ENCODE measurements at regions not wholly inside any gene's neighbourhood (a gene's known extent, or its start where the extent isn't known, plus 50 kb on each side); places are given as distances from the start of the nearest gene placed in this dataset.

DNA sequence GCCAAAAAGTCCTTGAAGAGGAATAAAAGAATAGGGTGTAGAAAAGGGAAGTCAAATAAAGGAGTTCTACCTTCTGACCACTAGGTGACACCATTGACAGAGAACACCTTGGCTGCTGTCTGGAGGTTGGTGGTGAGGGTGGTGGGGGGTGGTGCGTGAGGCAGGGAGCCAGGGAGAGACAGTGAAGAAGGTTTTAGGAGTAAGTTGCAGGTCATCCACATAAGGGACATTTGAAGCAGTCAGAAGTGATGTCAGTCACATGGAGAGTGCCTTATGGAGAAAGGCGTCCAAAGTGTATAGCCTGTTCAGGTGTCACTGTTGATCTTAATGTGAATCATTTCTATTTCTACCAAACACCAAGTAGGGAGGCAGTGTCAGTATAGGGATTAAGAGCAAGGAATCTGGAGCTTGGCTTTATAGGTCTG lies 279.3 kb upstream of the DDHD1 start:
- no peak overlapping the region for H3K4me3 Mint-ChIP-seq
- no peak overlapping the region for H3K27ac Mint-ChIP-seq
- Histone ChIP-seq H3K36me3 (ENCODE audit: insufficient read depth) (no peaks in the 10 kb centered on the region), H3K27ac (ENCODE audit: low read depth) (no peak overlapping the region), H3K4me3 (no peak overlapping the region), H3F3A (replicated peaks; ENCODE audit: low read depth) (no peaks in the 10 kb centered on the region), H3K4me1 (ENCODE audit: insufficient read depth) (no peaks in the 10 kb centered on the region), H3K9me2 (ENCODE audit: insufficient read depth) (no peaks in the 10 kb centered on the region), H3K4me2 (no peak overlapping the region), H4K20me1 (replicated peaks; ENCODE audit: insufficient read depth) (no peaks in the 10 kb centered on the region), H3K79me2 (replicated peaks; ENCODE audit: insufficient read depth) (no peaks in the 10 kb centered on the region), H3K27me3 (ENCODE audit: insufficient read depth) (no peaks in the 10 kb centered on the region), H2AFZ (no peak overlapping the region)
- TF ChIP-seq POLR2AphosphoS5 (IDR thresholded peaks at IDR 0.05; ENCODE audit: low read depth) (no peak), CREB1 (CRISPR knock-in tag; IDR thresholded peaks at IDR 0.05; ENCODE audit: low read depth) (no peak), ZNF331 (CRISPR knock-in tag; IDR thresholded peaks at IDR 0.05; ENCODE audit: low read depth) (no peak)
- TF ChIP-seq, protein P1, sequence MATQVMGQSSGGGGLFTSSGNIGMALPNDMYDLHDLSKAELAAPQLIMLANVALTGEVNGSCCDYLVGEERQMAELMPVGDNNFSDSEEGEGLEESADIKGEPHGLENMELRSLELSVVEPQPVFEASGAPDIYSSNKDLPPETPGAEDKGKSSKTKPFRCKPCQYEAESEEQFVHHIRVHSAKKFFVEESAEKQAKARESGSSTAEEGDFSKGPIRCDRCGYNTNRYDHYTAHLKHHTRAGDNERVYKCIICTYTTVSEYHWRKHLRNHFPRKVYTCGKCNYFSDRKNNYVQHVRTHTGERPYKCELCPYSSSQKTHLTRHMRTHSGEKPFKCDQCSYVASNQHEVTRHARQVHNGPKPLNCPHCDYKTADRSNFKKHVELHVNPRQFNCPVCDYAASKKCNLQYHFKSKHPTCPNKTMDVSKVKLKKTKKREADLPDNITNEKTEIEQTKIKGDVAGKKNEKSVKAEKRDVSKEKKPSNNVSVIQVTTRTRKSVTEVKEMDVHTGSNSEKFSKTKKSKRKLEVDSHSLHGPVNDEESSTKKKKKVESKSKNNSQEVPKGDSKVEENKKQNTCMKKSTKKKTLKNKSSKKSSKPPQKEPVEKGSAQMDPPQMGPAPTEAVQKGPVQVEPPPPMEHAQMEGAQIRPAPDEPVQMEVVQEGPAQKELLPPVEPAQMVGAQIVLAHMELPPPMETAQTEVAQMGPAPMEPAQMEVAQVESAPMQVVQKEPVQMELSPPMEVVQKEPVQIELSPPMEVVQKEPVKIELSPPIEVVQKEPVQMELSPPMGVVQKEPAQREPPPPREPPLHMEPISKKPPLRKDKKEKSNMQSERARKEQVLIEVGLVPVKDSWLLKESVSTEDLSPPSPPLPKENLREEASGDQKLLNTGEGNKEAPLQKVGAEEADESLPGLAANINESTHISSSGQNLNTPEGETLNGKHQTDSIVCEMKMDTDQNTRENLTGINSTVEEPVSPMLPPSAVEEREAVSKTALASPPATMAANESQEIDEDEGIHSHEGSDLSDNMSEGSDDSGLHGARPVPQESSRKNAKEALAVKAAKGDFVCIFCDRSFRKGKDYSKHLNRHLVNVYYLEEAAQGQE (IDR thresholded peaks at IDR 0.05; ENCODE audit: unreplicated experiment) = no peak
- TF ChIP-seq, protein P2, sequence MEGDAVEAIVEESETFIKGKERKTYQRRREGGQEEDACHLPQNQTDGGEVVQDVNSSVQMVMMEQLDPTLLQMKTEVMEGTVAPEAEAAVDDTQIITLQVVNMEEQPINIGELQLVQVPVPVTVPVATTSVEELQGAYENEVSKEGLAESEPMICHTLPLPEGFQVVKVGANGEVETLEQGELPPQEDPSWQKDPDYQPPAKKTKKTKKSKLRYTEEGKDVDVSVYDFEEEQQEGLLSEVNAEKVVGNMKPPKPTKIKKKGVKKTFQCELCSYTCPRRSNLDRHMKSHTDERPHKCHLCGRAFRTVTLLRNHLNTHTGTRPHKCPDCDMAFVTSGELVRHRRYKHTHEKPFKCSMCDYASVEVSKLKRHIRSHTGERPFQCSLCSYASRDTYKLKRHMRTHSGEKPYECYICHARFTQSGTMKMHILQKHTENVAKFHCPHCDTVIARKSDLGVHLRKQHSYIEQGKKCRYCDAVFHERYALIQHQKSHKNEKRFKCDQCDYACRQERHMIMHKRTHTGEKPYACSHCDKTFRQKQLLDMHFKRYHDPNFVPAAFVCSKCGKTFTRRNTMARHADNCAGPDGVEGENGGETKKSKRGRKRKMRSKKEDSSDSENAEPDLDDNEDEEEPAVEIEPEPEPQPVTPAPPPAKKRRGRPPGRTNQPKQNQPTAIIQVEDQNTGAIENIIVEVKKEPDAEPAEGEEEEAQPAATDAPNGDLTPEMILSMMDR (conservative IDR thresholded peaks at IDR 0.05; ENCODE audit: low read depth in 2 of 2) = peak; percentile 79 to 95
- TF ChIP-seq, protein P3, sequence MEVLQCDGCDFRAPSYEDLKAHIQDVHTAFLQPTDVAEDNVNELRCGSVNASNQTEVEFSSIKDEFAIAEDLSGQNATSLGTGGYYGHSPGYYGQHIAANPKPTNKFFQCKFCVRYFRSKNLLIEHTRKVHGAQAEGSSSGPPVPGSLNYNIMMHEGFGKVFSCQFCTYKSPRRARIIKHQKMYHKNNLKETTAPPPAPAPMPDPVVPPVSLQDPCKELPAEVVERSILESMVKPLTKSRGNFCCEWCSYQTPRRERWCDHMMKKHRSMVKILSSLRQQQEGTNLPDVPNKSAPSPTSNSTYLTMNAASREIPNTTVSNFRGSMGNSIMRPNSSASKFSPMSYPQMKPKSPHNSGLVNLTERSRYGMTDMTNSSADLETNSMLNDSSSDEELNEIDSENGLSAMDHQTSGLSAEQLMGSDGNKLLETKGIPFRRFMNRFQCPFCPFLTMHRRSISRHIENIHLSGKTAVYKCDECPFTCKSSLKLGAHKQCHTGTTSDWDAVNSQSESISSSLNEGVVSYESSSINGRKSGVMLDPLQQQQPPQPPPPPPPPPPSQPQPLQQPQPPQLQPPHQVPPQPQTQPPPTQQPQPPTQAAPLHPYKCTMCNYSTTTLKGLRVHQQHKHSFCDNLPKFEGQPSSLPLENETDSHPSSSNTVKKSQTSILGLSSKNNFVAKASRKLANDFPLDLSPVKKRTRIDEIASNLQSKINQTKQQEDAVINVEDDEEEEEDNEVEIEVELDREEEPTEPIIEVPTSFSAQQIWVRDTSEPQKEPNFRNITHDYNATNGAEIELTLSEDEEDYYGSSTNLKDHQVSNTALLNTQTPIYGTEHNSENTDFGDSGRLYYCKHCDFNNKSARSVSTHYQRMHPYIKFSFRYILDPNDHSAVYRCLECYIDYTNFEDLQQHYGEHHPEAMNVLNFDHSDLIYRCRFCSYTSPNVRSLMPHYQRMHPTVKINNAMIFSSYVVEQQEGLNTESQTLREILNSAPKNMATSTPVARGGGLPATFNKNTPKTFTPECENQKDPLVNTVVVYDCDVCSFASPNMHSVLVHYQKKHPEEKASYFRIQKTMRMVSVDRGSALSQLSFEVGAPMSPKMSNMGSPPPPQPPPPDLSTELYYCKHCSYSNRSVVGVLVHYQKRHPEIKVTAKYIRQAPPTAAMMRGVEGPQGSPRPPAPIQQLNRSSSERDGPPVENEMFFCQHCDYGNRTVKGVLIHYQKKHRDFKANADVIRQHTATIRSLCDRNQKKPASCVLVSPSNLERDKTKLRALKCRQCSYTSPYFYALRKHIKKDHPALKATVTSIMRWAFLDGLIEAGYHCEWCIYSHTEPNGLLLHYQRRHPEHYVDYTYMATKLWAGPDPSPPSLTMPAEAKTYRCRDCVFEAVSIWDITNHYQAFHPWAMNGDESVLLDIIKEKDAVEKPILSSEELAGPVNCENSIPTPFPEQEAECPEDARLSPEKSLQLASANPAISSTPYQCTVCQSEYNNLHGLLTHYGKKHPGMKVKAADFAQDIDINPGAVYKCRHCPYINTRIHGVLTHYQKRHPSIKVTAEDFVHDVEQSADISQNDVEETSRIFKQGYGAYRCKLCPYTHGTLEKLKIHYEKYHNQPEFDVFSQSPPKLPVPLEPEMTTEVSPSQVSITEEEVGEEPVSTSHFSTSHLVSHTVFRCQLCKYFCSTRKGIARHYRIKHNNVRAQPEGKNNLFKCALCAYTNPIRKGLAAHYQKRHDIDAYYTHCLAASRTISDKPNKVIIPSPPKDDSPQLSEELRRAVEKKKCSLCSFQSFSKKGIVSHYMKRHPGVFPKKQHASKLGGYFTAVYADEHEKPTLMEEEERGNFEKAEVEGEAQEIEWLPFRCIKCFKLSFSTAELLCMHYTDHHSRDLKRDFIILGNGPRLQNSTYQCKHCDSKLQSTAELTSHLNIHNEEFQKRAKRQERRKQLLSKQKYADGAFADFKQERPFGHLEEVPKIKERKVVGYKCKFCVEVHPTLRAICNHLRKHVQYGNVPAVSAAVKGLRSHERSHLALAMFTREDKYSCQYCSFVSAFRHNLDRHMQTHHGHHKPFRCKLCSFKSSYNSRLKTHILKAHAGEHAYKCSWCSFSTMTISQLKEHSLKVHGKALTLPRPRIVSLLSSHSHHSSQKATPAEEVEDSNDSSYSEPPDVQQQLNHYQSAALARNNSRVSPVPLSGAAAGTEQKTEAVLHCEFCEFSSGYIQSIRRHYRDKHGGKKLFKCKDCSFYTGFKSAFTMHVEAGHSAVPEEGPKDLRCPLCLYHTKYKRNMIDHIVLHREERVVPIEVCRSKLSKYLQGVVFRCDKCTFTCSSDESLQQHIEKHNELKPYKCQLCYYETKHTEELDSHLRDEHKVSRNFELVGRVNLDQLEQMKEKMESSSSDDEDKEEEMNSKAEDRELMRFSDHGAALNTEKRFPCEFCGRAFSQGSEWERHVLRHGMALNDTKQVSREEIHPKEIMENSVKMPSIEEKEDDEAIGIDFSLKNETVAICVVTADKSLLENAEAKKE (CRISPR knock-in tag; IDR thresholded peaks at IDR 0.05) = no peak
- H3K4me1 Mint-ChIP-seq = peaks cover 2% of the 10 kb centered on the region; the same call in 2 of the 3 replicates
- peak; percentile 84 for DNase-seq (ENCODE audit: low spot score)
- H3K36me3 Mint-ChIP-seq (ENCODE audit: low read depth) = no peaks in the 10 kb centered on the region; the same call in 2 of the 3 replicates
- peaks cover 2% of the 10 kb centered on the region for H3K27me3 Mint-ChIP-seq (ENCODE audit: insufficient read depth, low read depth, poor library complexity)
- ATAC-seq = peak; percentile 98
- H3K9me3 Mint-ChIP-seq = peaks cover 9% of the 10 kb centered on the region; the same call in 1 of the 3 replicates

All from GM23338 (cell line).